HG03432 (cell line): ENCODE measurements at regions not wholly inside any gene's neighbourhood (a gene's known extent, or its start where the extent isn't known, plus 50 kb on each side); places are given as distances from the start of the nearest gene placed in this dataset.
A peak's percentile ranks its signal among the peaks of the same experiment; 100 is the strongest.

ENCODE experiments used
- ATAC-seq: cut with Tn5 transposase; IDR thresholded peaks from one replicate; pipeline ENCODE4 v1.9.1; 2021; ENCODE audit warnings: mild to moderate bottlenecking, moderate library complexity; ENCODE audit not compliant: unreplicated experiment

DNA sequence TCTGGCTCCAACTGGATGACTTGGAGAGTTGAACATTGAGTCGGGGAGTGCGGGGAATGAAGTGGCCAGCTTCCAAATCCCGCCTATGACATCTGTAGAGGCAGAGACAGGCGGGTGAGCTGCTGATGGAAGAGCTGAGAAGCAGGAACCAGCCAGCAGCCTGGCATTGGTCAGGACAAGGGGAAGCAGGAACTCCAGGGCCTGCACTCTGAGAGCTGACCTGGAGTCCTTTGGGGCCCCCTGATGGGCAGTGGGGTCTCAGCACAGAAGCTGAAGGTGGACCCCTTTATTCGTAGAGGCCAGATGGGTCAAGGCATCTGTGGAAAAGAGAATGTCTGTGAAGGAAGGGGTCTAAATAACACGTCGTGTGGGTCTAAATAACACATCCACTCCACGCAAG lies 57.0 kb downstream of the SEC61G start:
- no peak for ATAC-seq

GRCh38 chr7:54699715-54700114 lies 59.3 kb downstream of the SEC61G start:
- no peak for ATAC-seq

DNA sequence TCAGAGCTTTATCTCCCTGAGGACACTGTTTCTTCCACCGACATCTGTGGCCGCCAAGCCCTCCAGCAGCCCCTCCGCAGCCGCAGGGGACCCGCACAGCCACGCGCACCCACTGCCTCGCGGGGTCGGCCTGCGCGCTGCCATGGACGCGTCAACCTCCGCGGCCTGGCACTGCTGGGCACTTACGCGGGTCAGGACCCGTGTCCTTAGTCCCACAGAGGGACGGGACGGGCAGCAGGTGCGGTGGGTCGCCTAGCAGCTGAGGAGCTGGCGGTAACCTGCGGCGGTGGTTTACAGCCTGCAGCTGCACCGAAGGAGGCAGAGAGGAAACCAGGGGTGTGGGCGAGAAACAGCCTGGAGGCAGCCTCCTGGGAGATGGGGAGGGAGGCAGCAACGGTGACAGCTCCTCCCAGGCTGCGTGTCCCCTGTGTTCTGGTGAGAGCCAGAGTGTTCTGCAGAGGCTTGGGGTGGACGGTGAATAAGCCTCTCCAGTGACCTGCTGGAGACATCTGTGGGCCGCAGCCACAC lies 61.3 kb downstream of the SEC61G start:
- no peak for ATAC-seq

DNA sequence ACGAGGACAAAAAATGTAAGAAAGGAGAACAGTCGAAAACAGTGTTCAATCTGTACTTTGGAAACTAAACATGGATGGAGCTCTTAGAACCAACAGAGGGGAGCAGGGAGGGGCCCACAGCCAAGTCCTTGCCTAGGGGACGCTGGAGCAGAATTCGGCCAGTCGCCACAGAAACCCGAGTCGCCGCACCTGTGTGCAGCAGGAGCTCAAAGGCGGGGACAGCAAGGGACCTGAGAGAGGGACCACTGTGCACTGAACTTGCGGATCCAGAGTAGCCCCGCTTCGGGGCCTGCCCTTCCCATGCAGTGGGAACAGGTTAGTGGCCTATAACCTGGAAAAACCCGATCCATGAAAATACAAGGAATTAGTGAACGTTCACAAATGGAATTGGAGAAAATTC lies 68.1 kb downstream of the SEC61G start:
- ATAC-seq: no peak

GRCh38 chr7:54690050-54690443 lies 69.0 kb downstream of the SEC61G start:
- no peak for ATAC-seq

- ATAC-seq: no peak
Observed at GRCh38 chr7:54689394-54690049, 69.5 kb downstream of the SEC61G start.

DNA sequence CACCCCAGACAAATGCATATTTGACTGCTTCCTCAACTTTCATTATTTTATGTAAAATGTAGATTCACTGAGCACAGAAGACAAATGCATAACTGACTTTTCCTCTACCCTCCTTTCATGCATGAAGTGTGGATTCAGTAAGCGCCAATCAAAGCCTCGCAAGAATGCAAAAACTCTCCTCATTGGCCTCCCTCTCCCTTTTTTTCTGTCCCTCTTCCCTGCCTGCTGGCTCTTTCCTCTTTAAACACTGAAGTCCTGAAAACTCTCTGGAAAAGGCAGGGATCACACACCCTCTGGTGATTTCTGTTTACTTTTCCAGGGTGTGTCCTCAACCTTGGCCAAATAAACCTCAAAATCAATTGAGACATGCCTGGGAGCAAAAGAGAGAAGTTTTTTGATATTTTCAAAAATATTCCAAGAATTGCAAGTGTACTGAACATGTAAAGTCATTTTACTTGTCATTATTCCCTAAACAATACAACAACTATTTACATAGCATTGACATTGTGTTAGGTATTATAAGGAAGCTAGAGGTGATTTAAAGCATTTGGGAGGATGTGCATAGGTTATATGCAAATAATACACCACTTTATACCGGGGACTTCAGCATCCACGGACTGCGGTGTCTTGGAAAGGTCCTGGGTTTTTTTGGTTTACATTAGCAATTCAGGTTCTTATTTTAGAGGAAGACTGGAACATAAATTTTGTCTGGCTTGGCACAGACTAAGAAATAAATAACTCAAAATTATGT lies 71.4 kb downstream of the SEC61G start:
- no peak for ATAC-seq

DNA sequence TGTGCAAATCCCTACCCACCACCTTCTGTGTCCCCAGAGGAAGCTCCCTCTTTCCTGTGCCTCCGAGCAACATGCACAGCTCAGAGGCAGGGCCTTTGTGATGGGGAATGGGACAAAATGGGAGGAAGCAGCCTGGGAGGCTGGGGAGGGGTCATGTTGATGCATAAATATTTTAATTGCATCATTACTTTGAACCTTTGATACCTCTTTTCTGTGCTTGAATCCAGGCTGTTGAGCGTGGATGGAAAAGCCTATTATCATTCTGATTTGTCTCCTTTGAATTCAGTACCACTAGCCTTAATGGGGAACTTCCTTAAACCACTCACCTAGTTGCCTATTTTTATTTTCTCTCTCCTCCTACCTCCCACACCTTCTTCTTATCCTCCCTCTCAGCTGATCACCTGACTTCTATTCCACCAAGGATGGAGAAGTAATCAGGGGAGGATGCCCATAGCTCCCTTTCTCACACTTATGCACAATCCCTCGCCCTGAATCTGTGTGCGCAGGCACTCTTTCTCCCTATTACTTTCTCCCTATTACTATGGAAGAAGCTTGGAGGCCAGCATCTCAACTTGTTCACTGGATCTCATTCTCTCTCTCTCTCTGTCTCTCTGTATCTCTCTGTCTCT lies 78.5 kb downstream of the SEC61G start:
- ATAC-seq: no peak

- ATAC-seq: no peak
Observed at GRCh38 chr7:54679490-54679817, 79.6 kb downstream of the SEC61G start.

DNA sequence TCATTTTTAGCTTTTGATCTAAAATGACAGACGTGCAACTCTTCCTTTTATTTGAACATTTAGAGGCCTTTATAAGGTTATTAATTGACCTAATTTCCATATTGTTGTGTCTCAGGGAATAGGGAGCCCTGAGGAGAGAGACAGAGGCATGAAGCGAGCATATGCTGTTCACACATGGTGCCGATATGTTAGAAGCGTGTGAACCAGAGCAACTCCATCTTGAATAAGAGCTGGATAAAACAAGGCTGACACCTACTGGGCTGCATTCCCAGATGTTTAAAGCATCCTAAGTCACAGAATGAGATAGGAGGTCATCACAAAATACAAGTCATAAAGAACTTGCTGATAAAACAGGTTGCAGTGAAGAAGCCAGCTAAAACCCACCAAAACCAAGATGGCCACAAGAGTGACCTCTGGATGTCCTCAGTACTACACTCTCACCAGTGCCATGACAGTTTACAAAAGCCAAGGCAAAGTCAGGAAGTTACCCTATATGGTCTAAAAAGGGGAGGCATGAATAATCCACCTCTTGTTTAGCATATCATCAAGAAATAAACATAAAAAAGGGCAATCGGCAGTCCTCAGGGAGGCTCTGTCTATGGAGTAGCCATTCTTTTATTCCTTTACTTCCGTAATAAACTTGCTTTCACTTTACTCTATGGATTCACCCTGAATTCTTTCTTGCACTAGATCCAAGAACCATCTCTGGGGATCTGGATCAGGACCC lies 80.1 kb downstream of the SEC61G start:
- no peak for ATAC-seq

GRCh38 chr7:54674891-54675290 lies 84.1 kb downstream of the SEC61G start:
- ATAC-seq: no peak

GRCh38 chr7:54672519-54672918 lies 86.5 kb downstream of the SEC61G start:
- ATAC-seq: no peak

DNA sequence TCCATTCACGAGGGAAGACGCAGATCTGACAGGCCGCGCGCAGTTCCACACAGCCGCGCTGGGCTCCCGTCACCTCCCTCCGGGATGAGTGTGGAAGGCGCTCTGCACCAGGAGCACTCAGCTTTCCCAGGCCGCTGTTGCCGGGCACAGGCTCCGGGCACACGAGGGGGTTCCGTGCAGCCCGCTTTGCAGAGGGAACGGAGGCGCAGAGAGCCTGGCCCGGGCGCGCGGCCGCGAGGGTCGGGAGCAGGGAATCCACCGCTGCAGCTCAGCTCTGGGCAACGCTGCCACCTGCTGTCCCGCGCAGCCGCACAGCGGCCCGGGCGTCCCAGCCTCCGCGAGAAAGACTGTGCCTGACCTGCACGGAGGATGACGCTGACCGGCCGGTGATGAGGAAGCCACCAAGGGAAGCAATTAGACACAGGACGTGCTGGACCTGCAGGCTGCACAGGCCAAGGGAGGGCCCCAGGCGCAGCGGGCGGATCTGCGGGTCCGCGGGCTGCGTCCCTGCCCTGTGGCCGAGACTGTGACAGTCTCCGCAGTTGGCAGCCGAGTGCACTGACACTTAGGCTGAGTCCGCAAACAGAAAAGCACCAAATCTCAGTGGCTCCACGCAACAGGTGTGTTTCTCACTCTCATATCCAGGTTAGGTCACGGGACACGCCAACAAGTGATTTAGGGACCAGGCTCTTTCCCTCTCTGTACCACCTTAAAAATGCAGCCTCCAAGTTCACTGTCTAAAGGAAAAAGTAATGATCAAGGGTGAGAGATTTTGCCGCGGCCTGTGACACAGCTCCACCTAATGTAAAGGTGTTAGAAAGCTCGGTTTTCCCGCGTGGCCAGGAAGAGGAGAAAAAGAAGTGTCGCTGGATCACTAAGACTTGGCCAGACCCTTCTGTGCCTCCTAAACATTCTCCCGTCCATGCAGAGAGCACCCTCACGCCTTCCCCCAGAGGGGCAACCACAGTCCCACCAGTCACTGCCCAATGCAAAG lies 94.5 kb downstream of the SEC61G start:
- peak; percentile 97 for ATAC-seq

- ATAC-seq: peak; percentile 34
Observed at GRCh38 chr7:54663603-54664234, 95.3 kb downstream of the SEC61G start.

DNA sequence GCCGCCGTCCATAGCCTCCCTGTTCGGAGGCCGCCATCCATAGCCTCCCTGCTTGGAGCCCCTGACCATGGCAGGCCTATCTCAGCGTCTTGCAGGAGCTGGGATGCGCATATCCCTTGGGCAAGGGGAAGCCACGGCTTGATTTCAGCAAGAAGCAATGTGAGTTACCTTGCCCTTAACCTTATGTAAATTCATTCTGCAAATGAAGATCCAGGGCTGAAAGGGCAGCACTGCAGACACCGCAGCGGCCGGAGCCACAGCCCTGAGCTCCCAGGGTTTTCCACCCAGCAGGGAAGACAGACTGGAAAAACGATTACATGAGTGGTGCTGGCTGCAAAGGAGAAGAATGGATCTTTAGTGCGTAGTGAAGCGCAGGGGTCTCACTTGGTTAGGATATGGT lies 95.8 kb downstream of the SEC61G start:
- ATAC-seq: no peak

- no peak for ATAC-seq
Observed at GRCh38 chr7:54662701-54663100, 96.3 kb downstream of the SEC61G start.

DNA sequence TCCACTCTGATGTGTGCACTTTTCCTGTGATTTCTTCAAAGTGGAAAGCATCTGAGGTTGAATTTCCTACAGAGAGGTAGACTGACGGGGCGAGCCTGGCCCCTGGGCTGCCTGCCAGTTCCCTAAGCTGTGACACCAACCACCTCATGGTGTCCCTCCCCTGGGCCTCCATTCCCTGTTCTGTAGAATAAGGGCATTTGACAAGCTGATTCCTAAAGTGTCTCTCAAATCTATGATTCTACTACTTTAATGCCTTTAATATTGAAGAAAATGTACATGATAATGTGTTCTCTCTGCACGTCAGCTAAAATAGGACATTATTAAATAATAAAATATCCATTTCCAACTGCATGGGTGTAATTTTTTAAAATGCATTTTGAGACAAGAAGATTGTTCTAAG lies 105.1 kb downstream of the SEC61G start:
- ATAC-seq: no peak

GRCh38 chr7:54643064-54643463 lies 100.9 kb downstream of the VSTM2A start:
- no peak for ATAC-seq

DNA sequence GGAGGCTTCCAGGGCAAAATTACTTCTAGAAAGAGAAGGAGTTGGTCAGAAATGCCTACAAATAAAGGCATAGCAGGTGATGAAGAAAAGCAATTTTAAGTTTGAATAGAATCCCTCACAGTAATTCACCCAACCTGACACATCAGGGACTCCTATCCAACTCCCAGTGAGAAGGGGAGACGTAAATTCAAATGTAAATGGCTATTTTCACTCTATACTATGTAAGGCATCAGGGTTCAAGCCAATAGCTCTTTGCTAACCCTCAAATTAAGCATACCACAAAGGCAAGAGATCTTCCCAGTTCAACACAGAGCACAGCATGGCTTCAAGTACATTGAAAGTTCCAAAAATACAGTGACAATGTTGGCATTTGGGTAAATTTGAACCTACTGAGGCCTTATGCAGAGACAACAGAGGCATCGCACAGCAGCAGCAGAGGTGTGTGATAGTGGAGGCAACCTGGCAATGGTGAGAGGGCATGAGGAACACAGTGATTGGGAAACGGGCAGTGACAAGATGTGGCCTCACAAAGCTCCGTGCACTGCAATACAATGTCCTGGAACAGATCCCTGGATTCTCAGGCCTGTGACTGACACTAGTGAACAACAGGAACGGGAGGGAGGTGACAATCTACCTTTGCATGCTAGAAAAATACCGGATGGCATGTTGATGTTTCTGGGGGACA lies 95.7 kb downstream of the VSTM2A start:
- no peak for ATAC-seq
